ENCODE measurements at regions not wholly inside any gene's neighbourhood (a gene's known extent, or its start where the extent isn't known, plus 50 kb on each side); places are given as distances from the start of the nearest gene placed in this dataset.

- Mint-ChIP-seq H3K4me1 (ENCODE audit: low read depth) (no peaks in the 10 kb centered on the region), H3K9me3 (no peaks in the 10 kb centered on the region), H3K36me3 (ENCODE audit: low read depth) (no peaks in the 10 kb centered on the region), H3K27me3 (ENCODE audit: low read depth) (peaks cover 23% of the 10 kb centered on the region), H3K4me3 (ENCODE audit: low read depth) (no peak overlapping the region), H3K27ac (no peak overlapping the region)
- intact Hi-C loops (cut with micrococcal nuclease) = no loop called here
- no peak for DNase-seq (ENCODE audit: low spot score)
Observed at GRCh38 chr5:65068410-65068809, 299.7 kb downstream of the CWC27 start.

- Mint-ChIP-seq H3K27me3 (ENCODE audit: low read depth) (peaks cover 21% of the 10 kb centered on the region), H3K36me3 (ENCODE audit: low read depth) (no peaks in the 10 kb centered on the region), H3K4me3 (ENCODE audit: low read depth) (no peak overlapping the region), H3K9me3 (no peaks in the 10 kb centered on the region), H3K27ac (no peak overlapping the region), H3K4me1 (ENCODE audit: low read depth) (no peaks in the 10 kb centered on the region)
- intact Hi-C loops (cut with micrococcal nuclease) = loop anchor here (10.0 kb wide), 1 partner anchor 105 kb away; no protein-coding TSS in a partner anchor
- DNase-seq (ENCODE audit: low spot score) = no peak
Observed at GRCh38 chr5:65070026-65070425, 301.3 kb downstream of the CWC27 start.

GRCh38 chr5:65072850-65073249 lies 304.1 kb downstream of the CWC27 start:
- Mint-ChIP-seq H3K4me3 (ENCODE audit: low read depth) (no peak overlapping the region), H3K36me3 (ENCODE audit: low read depth) (no peaks in the 10 kb centered on the region), H3K4me1 (ENCODE audit: low read depth) (peaks cover 13% of the 10 kb centered on the region), H3K27me3 (ENCODE audit: low read depth) (peaks cover 17% of the 10 kb centered on the region), H3K9me3 (no peaks in the 10 kb centered on the region), H3K27ac (no peak overlapping the region)
- intact Hi-C loops (cut with micrococcal nuclease) = loop anchor here (10.0 kb wide), 1 partner anchor 108 kb away; no protein-coding TSS in a partner anchor
- no peak for DNase-seq (ENCODE audit: low spot score)

- intact Hi-C loops (cut with micrococcal nuclease) = loop anchor here (10.0 kb wide), 1 partner anchor 108 kb away; no protein-coding TSS in a partner anchor
Observed at GRCh38 chr5:65073250-65073661, 304.5 kb downstream of the CWC27 start.

GRCh38 chr5:65075623-65076250 lies 307.0 kb downstream of the CWC27 start:
- Mint-ChIP-seq H3K36me3 (ENCODE audit: low read depth) (no peaks in the 10 kb centered on the region), H3K4me1 (ENCODE audit: low read depth) (peaks cover 13% of the 10 kb centered on the region), H3K9me3 (no peaks in the 10 kb centered on the region), H3K27ac (no peak overlapping the region), H3K4me3 (ENCODE audit: low read depth) (no peak overlapping the region), H3K27me3 (ENCODE audit: low read depth) (peaks cover 26% of the 10 kb centered on the region)
- intact Hi-C loops (cut with micrococcal nuclease) = loop anchor here (1.0 to 10.0 kb wide), 3 partner anchors 97 to 408 kb away; no protein-coding TSS in a partner anchor
- DNase-seq (ENCODE audit: low spot score) = no peak

More at GRCh38 chr5:65073250-65073661, 304.5 kb downstream of the CWC27 start:
- peaks cover 20% of the 10 kb centered on the region for H3K27me3 Mint-ChIP-seq (ENCODE audit: low read depth)
- H3K4me1 Mint-ChIP-seq (ENCODE audit: low read depth) = peaks cover 13% of the 10 kb centered on the region
- no peak overlapping the region for H3K27ac Mint-ChIP-seq
- H3K36me3 Mint-ChIP-seq (ENCODE audit: low read depth) = no peaks in the 10 kb centered on the region
- no peak overlapping the region for H3K4me3 Mint-ChIP-seq (ENCODE audit: low read depth)
- H3K9me3 Mint-ChIP-seq = no peaks in the 10 kb centered on the region
- no peak for DNase-seq (ENCODE audit: low spot score)

GRCh38 chr5:65076251-65076869 lies 307.6 kb downstream of the CWC27 start:
- intact Hi-C loops (cut with micrococcal nuclease) = loop anchor here (1.0 to 10.0 kb wide), 3 partner anchors 96 to 407 kb away; no protein-coding TSS in a partner anchor
- Mint-ChIP-seq H3K27ac (no peak overlapping the region), H3K9me3 (no peaks in the 10 kb centered on the region), H3K4me3 (ENCODE audit: low read depth) (no peak overlapping the region), H3K4me1 (ENCODE audit: low read depth) (peaks cover 13% of the 10 kb centered on the region), H3K27me3 (ENCODE audit: low read depth) (peaks cover 26% of the 10 kb centered on the region), H3K36me3 (ENCODE audit: low read depth) (no peaks in the 10 kb centered on the region)
- DNase-seq (ENCODE audit: low spot score) = peak; percentile 55

GRCh38 chr5:65077653-65078052 lies 308.9 kb downstream of the CWC27 start:
- Mint-ChIP-seq H3K27me3 (ENCODE audit: low read depth) (peaks cover 25% of the 10 kb centered on the region), H3K4me1 (ENCODE audit: low read depth) (peaks cover 13% of the 10 kb centered on the region), H3K4me3 (ENCODE audit: low read depth) (no peak overlapping the region), H3K9me3 (no peaks in the 10 kb centered on the region), H3K27ac (no peak overlapping the region), H3K36me3 (ENCODE audit: low read depth) (no peaks in the 10 kb centered on the region)
- intact Hi-C loops (cut with micrococcal nuclease) = loop anchor here (5.0 to 10.0 kb wide), 2 partner anchors 95 to 113 kb away; no protein-coding TSS in a partner anchor
- DNase-seq (ENCODE audit: low spot score) = no peak

- H3K27me3 Mint-ChIP-seq (ENCODE audit: low read depth) = peaks cover 23% of the 10 kb centered on the region
Observed at GRCh38 chr5:65078331-65078730, 309.6 kb downstream of the CWC27 start.

GRCh38 chr5:65081071-65081470 lies 312.3 kb downstream of the CWC27 start:
- no peak for DNase-seq (ENCODE audit: low spot score)
- H3K27ac Mint-ChIP-seq = no peak overlapping the region
- no peaks in the 10 kb centered on the region for H3K9me3 Mint-ChIP-seq
- peaks cover 19% of the 10 kb centered on the region for H3K27me3 Mint-ChIP-seq (ENCODE audit: low read depth)
- H3K36me3 Mint-ChIP-seq (ENCODE audit: low read depth) = no peaks in the 10 kb centered on the region
- H3K4me1 Mint-ChIP-seq (ENCODE audit: low read depth) = peaks cover 11% of the 10 kb centered on the region
- intact Hi-C loops (cut with micrococcal nuclease) = no loop called here
- no peak overlapping the region for H3K4me3 Mint-ChIP-seq (ENCODE audit: low read depth)

More at GRCh38 chr5:65078331-65078730, 309.6 kb downstream of the CWC27 start:
- Mint-ChIP-seq H3K36me3 (ENCODE audit: low read depth) (no peaks in the 10 kb centered on the region), H3K4me1 (ENCODE audit: low read depth) (peaks cover 13% of the 10 kb centered on the region), H3K9me3 (no peaks in the 10 kb centered on the region), H3K4me3 (ENCODE audit: low read depth) (no peak overlapping the region), H3K27ac (no peak overlapping the region)
- intact Hi-C loops (cut with micrococcal nuclease) = loop anchor here (5.0 to 10.0 kb wide), 2 partner anchors 94 to 114 kb away; no protein-coding TSS in a partner anchor
- no peak for DNase-seq (ENCODE audit: low spot score)

GRCh38 chr5:65084795-65085515 lies 316.2 kb downstream of the CWC27 start:
- Mint-ChIP-seq H3K36me3 (ENCODE audit: low read depth) (no peaks in the 10 kb centered on the region), H3K27ac (no peak overlapping the region), H3K27me3 (ENCODE audit: low read depth) (peaks cover 5% of the 10 kb centered on the region), H3K4me3 (ENCODE audit: low read depth) (no peak overlapping the region), H3K4me1 (ENCODE audit: low read depth) (no peaks in the 10 kb centered on the region), H3K9me3 (no peaks in the 10 kb centered on the region)
- DNase-seq (ENCODE audit: low spot score) = no peak
- intact Hi-C loops (cut with micrococcal nuclease) = no loop called here

GRCh38 chr5:65085516-65085850 lies 316.8 kb downstream of the CWC27 start:
- intact Hi-C loops (cut with micrococcal nuclease) = no loop called here
- no peak for DNase-seq (ENCODE audit: low spot score)
- H3K27ac Mint-ChIP-seq = no peak overlapping the region
- H3K9me3 Mint-ChIP-seq = no peaks in the 10 kb centered on the region
- H3K36me3 Mint-ChIP-seq (ENCODE audit: low read depth) = no peaks in the 10 kb centered on the region
- H3K27me3 Mint-ChIP-seq (ENCODE audit: low read depth) = peaks cover 5% of the 10 kb centered on the region
- H3K4me3 Mint-ChIP-seq (ENCODE audit: low read depth) = no peak overlapping the region
- H3K4me1 Mint-ChIP-seq (ENCODE audit: low read depth) = no peaks in the 10 kb centered on the region

- H3K4me3 Mint-ChIP-seq (ENCODE audit: low read depth) = no peak overlapping the region
- DNase-seq (ENCODE audit: low spot score) = no peak
Observed at GRCh38 chr5:65086234-65086890, 317.6 kb downstream of the CWC27 start.

More at GRCh38 chr5:65086234-65086890, 317.6 kb downstream of the CWC27 start:
- intact Hi-C loops (cut with micrococcal nuclease) = no loop called here
- Mint-ChIP-seq H3K27ac (no peak overlapping the region), H3K36me3 (ENCODE audit: low read depth) (no peaks in the 10 kb centered on the region), H3K9me3 (no peaks in the 10 kb centered on the region), H3K27me3 (ENCODE audit: low read depth) (peaks cover 9% of the 10 kb centered on the region), H3K4me1 (ENCODE audit: low read depth) (no peaks in the 10 kb centered on the region)

Measured in activated T-helper 2 cell treated with anti-CD3 and anti-CD28 coated beads, Interferon-gamma antibody, Interleukin-2, Interleukin-4, amounts not matched to agents 10 μg/mL and 5 μg/mL and 100 μg/mL, durations not matched to agents 14 hours and 24 hours and 36 hours (primary cell).